NCI-H1092 (cell line): ENCODE measurements at regions not wholly inside any gene's neighbourhood (a gene's known extent, or its start where the extent isn't known, plus 50 kb on each side); places are given as distances from the start of the nearest gene placed in this dataset.

Source experiments
- DNase-seq: peaks from one replicate; lab custom pipeline; 2025; lab: John Stamatoyannopoulos, UW

DNA sequence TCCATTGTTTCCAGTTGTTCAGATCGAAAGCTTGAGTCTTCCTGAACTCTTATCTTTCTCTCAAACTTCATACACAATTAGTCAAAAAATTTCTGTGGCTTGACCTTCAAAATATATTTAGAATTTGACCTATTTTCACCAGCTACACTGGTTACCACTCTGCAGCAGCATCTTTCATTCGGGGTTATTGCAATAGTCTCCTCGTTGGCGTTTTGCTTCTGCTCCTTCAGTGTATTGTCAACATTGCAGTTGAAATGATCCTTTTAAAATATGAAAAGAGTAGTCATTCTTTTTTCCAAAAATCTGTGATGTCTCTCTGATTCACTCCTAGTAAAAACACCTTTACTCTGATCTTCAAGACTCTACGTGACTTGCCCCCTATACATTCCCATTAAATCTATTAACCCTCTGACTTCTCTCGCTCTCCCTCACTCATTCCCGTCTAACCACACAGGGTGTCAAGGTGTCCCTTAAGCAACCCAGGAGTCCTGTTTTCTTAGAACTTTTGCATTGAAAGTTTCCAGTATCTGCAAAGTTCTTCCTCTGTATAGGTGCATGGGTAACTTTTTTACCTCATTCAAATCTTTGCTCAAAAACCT lies 480.2 kb upstream of the B3GALT2 start:
- DNase-seq: no peak

DNA sequence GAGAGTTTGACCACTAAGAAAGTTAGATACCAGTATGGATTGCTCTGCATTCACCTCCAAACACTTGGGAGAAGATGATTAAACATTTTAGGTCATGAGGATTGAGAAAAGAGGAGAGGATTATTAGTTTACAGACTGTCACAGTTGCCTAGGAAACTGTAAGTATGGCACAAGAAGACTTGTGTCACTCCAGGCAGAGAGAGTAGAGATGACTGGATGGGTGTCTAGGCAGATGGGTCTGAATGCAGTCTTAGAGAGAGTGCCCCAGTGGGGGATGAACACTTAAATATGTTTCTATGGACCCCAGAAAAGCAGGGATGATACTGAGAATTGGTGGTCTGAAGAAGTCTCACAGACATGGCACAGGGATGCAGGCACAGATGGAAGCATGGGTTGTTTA lies 477.6 kb upstream of the B3GALT2 start:
- no peak for DNase-seq

DNA sequence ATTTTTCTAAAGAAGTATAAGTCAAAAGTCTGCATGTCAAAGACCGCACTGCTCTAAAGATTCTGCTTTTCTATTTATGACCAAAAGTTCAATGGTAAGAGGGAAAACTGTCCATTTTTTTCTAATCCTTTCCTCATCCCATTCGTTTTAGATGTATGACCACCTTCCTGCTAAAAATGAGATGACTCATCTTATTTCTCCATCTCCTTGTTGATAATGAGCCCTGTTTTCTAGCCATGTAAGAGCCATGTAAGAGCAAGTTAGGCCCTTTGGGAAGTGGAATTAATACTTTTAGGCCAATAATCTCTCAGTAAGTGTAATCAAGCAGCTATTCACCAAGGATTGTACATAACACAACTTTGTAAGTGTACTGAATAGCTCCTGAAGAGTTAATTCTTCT lies 475.6 kb upstream of the B3GALT2 start:
- no peak for DNase-seq

GRCh38 chr1:193661385-193661784 lies 475.0 kb upstream of the B3GALT2 start:
- DNase-seq: no peak

DNA sequence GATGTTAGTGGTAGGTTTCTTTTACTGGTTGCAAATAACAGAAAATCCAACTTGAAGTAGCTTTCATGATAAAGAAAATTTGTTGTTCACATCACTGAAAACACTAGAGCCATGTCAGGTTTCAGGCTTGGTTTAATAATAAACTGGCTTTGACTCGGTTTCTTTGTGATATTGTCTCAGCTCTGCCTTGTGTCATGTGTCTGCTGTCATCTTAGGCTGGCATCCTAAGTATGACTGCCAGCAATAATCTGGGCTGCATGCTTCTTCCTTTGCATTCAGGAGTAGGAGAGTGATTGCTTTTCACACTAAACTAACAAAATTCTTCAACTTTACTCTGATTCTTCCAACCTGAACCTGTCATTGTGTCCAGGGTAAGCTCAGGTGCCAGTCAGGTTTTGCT lies 474.0 kb upstream of the B3GALT2 start:
- no peak for DNase-seq

GRCh38 chr1:193658691-193659090 lies 472.3 kb upstream of the B3GALT2 start:
- no peak for DNase-seq

- DNase-seq: no peak
Observed at GRCh38 chr1:193658081-193658480, 471.7 kb upstream of the B3GALT2 start.

- DNase-seq: no peak
Observed at GRCh38 chr1:193657552-193657951, 471.1 kb upstream of the B3GALT2 start.

DNA sequence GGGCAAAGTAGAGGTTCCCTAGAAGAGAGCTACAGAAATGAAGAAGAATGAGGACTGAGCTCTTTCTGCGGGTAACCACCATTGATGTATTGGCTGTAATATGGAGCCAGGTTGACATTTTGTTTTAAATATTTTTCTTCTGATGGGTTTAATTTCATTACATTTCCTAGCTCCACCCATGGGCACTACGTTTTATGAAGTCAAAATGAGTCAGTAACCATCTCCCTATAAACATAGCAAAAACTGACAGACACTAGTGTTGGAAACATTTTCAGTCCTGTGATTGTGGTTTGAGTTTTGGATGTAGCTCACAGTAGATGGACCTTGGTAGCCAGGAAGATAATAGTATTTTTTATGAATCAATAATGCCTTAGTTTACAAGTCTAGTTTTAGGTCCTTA lies 470.4 kb upstream of the B3GALT2 start:
- DNase-seq: no peak

GRCh38 chr1:193654951-193655735 lies 468.7 kb upstream of the B3GALT2 start:
- no peak for DNase-seq

- no peak for DNase-seq
Observed at GRCh38 chr1:193649587-193649986, 463.2 kb upstream of the B3GALT2 start.

- no peak for DNase-seq
Observed at GRCh38 chr1:193634876-193635275, 448.5 kb upstream of the B3GALT2 start.

DNA sequence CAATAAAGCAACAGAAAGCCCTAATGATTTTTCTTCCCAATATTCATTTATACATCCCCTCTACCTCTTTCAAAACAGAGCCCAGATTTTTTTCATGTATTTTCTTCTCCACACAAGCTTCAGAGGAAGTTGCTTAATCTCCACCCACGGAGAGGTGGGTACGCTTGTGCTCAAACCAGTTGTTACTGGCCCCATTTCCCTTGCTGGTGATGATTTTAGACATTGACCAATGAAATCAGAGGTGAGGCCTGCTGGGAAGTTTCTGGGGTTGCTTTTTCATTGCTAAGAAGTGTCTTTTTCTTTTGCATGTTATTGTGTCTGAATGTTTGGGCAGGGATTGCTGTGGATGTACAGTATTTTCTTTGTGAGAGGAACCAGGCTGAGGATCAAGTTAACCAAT lies 448.1 kb upstream of the B3GALT2 start:
- no peak for DNase-seq

DNA sequence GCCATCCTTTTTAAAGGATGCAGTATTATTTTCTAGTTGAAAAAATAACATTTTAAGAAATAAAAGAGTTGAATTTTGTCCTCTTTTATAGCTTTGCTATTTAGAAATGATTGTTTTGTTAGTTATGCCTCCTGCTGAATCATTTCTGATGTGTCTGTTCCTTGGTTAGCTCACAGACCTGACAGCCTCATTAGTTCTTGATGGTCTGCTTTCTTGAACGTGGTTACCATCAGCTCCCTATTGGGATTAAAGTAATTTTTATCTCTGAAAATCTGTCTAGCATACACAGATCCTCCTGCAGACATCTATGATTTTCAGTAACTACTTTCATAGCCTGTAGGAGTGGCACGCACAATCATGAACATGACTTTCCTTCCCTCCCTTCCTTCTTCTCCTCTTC lies 447.6 kb upstream of the B3GALT2 start:
- no peak for DNase-seq

DNA sequence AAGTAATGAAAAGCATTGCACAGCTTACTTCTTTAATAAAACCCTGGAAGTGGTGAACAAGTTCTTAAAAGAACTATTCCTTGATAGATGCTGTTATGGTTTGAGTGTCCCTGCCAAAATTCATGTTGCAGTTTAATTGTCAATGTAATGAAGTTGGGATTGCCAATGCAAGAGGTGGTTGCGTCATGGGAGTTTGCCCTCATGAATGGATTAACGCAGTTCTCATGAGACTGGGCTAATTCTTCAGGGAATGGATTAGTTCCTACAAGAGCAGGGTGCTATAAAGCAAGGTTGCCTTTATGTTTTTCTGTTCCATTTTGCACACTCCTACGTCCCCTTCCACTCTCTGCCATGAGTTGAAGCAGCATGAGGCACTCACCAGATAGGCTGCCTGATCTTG lies 446.7 kb upstream of the B3GALT2 start:
- no peak for DNase-seq

GRCh38 chr1:193631306-193631705 lies 444.9 kb upstream of the B3GALT2 start:
- DNase-seq: no peak

- no peak for DNase-seq
Observed at GRCh38 chr1:193629875-193630274, 443.5 kb upstream of the B3GALT2 start.

DNA sequence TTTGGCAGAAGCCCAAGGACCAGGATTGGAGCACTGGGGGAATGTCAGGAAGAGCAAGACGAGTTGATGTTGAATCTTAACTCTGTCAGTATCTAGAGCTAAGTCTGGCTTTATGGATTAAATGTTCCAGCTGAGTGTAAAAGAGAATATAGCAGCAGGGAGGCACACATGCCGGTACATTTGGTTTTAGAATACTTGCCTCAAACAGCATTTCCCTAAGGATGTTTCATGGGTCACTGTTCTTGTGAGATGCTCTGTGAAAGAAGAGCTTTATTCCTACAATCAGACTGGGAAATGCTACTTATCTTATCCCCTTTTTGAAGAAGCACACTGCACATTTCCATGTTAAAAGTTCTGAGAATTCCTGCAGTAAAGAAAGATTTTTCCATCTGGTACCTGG lies 440.3 kb upstream of the B3GALT2 start:
- DNase-seq: no peak

DNA sequence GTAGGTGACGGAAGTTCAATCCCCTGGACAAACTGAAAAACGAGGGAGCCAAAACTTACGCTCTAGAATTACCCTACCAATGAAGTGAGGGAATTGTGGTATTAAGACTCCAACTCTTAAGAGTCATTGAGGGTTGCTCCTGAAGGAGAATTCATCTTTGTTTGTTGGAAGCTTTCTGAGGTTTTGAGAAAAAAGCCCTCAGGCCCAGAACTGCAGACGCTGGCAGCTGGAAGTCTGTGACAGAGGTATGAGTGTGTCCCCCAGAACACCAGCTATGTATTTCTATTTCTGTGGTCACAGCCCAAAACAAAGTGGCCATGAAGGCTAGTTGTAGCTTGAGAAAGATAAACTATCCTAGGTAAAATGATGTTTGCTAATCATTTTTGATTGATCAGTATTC lies 438.8 kb upstream of the B3GALT2 start:
- DNase-seq: no peak

DNA sequence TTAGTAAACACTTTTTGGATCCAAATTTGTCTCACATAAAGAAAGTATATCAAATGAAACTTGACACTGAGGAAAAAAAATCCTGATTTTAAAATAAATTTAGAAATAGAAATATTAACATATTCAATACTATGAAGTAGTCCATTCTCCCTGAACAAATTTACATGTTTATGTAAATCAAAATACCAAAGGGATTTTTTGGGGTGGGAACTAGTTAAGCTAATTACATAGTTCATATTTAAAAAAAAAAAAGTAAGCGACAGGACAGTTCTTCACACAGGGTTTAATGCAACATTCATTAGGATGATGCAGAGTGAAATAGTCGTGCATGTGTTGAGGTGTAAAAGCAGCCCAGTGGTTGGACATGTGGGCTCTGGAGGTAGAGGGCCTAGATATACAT lies 433.5 kb upstream of the B3GALT2 start:
- no peak for DNase-seq

DNA sequence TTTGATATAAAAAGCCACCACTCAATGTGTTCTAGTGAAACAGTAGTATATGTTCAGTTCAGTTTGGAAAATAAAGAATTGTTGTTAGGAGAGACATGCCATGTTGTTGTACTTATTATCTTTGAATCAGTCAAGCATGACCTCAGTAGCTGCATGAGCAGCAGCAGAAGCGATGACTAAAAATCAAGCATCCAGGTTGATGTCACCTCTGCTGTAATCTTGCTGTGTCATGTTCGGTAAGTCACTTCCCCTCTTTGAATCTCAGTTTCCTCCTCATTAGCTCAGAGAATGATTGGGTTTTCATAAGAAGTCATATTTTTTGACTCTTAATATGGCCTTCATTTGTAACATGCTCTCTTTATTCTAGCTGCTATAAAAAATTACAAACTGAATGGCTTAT lies 428.4 kb upstream of the B3GALT2 start:
- no peak for DNase-seq

DNA sequence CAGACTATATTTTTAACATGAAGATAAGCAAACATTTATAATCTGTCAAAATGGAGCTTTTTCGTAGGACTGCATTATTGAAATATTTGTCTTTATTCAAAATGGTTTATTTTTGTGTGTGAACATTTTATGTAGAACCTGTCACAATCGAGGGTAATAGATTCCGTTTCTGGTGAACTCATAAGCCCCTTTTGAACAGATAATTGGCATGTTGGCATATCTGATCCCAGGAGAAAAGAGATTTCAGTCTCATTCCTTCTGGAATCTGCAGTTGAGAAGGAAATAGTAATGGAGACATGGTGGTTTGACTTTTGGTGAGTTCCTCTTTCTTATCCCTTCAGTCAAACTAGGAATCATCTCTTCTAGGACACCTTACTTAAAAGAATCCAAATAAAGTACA lies 427.9 kb upstream of the B3GALT2 start:
- no peak for DNase-seq

DNA sequence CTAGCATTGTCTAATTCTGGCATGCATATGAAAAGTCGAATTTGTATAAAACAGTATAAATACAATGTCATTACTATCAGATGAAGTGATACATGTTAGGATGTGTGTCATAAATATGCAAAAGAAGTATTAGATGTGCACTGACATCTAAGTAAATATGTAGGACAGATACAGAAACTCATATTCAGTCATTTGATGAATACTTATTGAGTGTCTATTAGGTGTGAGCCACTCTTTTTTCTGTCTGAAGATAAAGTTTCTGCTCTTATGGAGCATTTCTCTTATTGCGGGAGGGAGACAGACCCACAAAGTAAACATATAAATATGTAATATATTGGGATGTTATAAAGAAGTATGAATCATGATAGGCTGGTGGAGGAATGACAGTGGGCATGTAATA lies 426.6 kb upstream of the B3GALT2 start:
- DNase-seq: no peak

DNA sequence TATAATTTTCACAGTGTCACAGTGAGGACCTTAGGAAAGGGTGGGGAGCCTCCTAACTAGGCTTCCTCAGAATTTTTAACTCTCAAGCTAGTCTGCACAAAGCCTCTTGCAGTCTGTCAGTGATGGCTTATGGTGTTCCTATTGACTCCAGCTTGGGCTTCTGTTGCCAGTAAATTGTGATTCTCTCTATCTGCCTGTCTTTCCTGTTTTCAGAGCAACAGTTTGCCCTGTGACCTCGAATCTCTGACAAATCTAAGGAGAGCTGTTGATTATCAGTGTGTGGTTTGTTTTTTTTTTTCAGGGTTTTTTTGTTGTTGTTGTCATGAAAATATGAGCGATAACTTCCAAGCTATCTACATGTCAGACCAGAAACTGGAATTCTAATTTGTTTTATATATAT lies 423.2 kb upstream of the B3GALT2 start:
- DNase-seq: no peak
